GM18517 (cell line): ENCODE measurements at regions not wholly inside any gene's neighbourhood (a gene's known extent, or its start where the extent isn't known, plus 50 kb on each side); places are given as distances from the start of the nearest gene placed in this dataset.
"Not testable (repeated sequence)": the region's sequence is repeated elsewhere in the genome, so short reads cannot be mapped to it uniquely, and the experiment has no call there.

Experiments used
- ATAC-seq: cut with Tn5 transposase; IDR thresholded peaks from one replicate; pipeline ENCODE4 v1.9.1; 2021; ENCODE audit warnings: mild to moderate bottlenecking, moderate library complexity; ENCODE audit not compliant: unreplicated experiment

GRCh38 chr6:82118150-82118562 is 129.4 kb downstream of the IBTK start:
- ATAC-seq: no peak

GRCh38 chr6:82114748-82115147 is 132.8 kb downstream of the IBTK start:
- no peak for ATAC-seq

- ATAC-seq: no peak
These were observed 134.3 kb downstream of the IBTK start for GRCh38 chr6:82113231-82113630.

- no peak for ATAC-seq
These were observed 135.7 kb downstream of the IBTK start for GRCh38 chr6:82111818-82112217.

GRCh38 chr6:82111114-82111513 is 136.4 kb downstream of the IBTK start:
- ATAC-seq: no peak

GRCh38 chr6:82103171-82103570 is 144.4 kb downstream of the IBTK start:
- not testable (repeated sequence) for ATAC-seq

GRCh38 chr6:82101374-82102114 is 146.0 kb downstream of the IBTK start:
- not testable (repeated sequence) for ATAC-seq

GRCh38 chr6:82100763-82101162 is 146.8 kb downstream of the IBTK start:
- not testable (repeated sequence) for ATAC-seq

- ATAC-seq: no peak
These were observed 149.9 kb downstream of the IBTK start for GRCh38 chr6:82097676-82098075.

- ATAC-seq: no peak
These were observed 152.5 kb downstream of the IBTK start for GRCh38 chr6:82095091-82095490.

GRCh38 chr6:82094166-82094806 is 153.3 kb downstream of the IBTK start:
- no peak for ATAC-seq

- ATAC-seq: no peak
These were observed 158.4 kb downstream of the IBTK start for GRCh38 chr6:82088978-82089771.

- no peak for ATAC-seq
These were observed 160.6 kb downstream of the IBTK start for GRCh38 chr6:82086944-82087343.

GRCh38 chr6:82085701-82086100 is 161.8 kb downstream of the IBTK start:
- no peak for ATAC-seq

GRCh38 chr6:82084324-82084920 is 163.1 kb downstream of the IBTK start:
- no peak for ATAC-seq

GRCh38 chr6:82083646-82084045 is 163.9 kb downstream of the IBTK start:
- ATAC-seq: no peak

- ATAC-seq: no peak
These were observed 166.8 kb downstream of the IBTK start for GRCh38 chr6:82080767-82081166.

- no peak for ATAC-seq
These were observed 169.1 kb downstream of the IBTK start for GRCh38 chr6:82078286-82078908.

GRCh38 chr6:82076916-82077315 is 170.6 kb downstream of the IBTK start:
- ATAC-seq: no peak

GRCh38 chr6:82074556-82074955 is 173.0 kb downstream of the IBTK start:
- no peak for ATAC-seq

GRCh38 chr6:82073484-82073883 is 174.1 kb downstream of the IBTK start:
- no peak for ATAC-seq
